Colon (tissue), 2 donors: ENCODE measurements at regions not wholly inside any gene's neighbourhood (a gene's known extent, or its start where the extent isn't known, plus 50 kb on each side); places are given as distances from the start of the nearest gene placed in this dataset.
"Not testable (repeated sequence)": the region's sequence is repeated elsewhere in the genome, so short reads cannot be mapped to it uniquely, and the experiment has no call there.

Source experiments
- FAIRE-seq: peaks from 2 replicates; lab custom pipeline; 2012; peaks lifted over from hg19 to GRCh38; lab: Jason Lieb, UNC
- donor health status: control.
- donor health status: control.

DNA sequence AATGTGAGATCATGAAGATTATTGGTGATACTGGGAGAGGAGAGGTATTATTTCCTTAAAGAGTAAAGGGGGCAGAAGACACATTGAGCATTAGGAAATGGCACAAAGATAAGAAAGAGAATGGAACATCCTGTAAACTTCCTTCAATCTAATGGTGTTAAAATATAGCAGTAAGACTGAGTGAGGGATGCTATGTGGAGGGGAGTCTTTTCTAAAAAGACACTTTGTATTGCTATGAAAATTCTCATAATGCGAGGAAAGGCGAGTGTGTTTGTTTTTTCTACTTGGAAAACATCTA, 405.2 kb downstream of the ARL4A start:
- FAIRE-seq, result no peak

GRCh38 chr7:13093160-13093559, 405.7 kb downstream of the ARL4A start:
- no peak for FAIRE-seq

- no peak for FAIRE-seq
Observed at GRCh38 chr7:13097499-13097898, 410.1 kb downstream of the ARL4A start.

DNA sequence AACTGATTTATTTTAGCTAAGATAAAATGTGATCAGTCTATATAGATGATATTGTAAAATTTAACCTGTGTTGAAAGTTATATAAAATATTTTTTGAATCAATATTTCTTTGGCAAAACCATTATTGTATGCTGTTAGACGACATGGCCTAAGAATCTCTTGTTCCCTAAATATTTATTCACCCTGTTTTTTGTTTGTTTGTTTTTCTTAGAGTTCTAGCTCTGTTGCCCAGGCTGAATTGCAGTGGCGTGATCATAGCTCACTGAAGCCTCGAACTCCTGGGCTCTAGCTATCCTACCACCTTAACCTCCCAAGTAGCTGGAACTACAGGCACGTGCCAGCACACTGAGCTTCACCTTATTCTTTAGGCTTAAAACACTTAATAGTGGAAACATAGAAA, 410.7 kb downstream of the ARL4A start:
- no peak for FAIRE-seq

- FAIRE-seq, result no peak
Observed at GRCh38 chr7:13099154-13099795, 411.8 kb downstream of the ARL4A start.

DNA sequence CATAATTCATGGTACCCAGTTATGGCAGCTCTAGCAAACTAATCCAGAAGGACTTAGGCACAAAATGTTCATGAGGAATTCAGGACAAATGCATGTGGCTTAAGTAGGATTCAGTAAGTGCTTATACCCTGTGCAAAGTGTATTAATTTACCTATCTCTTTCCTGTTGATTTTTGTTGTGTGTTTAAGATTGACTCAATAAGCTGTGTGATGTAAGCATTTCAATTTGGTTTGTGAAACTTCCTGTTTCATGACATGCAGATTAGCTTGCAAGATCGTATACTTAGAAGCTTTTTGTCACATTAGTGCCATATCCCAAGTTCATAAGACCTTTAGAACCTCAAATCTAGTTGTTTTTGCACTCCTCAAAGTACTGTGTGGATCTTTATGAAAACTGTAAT, 416.7 kb downstream of the ARL4A start:
- FAIRE-seq, result no peak

- FAIRE-seq, result no peak
Observed at GRCh38 chr7:13105209-13105608, 417.8 kb downstream of the ARL4A start.

DNA sequence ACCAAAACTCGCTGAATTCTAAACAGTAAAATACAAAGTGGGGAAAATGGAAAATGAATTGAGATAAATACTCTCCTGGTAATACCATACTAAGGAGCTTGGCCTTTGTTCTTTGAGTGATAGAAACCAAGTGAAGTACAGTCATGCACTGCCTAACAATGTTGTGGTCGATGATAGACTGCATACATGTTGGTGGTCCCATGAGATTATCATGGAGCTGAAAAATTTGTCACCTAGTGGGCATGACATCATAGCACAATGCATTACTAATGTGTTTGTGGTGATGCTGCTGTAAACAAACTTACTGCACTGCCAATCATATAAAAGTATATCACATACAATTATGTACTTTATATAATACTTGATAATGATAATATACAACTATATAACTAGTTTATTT, 419.1 kb downstream of the ARL4A start:
- FAIRE-seq, result no peak

DNA sequence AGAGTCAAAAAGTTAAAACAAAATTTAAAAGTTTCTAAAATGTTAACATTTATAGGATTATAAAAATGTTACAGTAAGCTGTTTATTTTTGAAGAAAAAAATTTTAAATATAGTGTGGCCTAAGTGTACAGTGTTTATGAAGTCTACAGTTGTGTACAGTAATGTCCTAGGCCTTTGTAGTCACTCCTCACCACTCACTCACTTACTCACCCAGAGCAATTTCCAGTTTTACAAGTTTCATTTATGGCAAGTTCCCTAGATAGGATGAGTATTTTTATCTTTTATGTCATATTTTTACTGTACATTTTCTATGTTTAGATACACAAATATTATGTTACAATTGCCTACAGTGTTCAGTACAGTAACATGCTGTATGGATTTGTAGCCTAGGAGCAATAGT, 419.9 kb downstream of the ARL4A start:
- no peak for FAIRE-seq

GRCh38 chr7:13108061-13108460, 420.6 kb downstream of the ARL4A start:
- FAIRE-seq, result no peak

DNA sequence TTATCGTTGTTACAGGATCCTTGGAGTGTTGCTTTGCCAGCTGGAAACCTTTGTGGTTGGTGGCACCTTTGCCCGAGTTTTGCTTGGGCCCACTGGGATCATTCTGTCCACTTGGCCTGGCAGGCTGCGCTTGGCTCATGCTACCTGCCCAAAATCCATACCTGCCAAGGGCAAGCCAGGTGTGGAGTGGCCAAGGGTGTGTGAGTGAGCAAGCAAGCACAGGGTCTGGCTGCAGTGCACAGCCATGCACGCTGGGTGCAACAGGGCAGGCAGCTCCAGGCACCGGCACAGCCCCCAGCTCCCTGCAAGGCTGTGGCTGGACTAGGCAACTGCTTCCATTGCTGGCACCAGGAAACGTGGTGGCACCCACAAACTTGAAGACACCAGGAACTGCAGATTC, 421.8 kb downstream of the ARL4A start:
- FAIRE-seq, result no peak

DNA sequence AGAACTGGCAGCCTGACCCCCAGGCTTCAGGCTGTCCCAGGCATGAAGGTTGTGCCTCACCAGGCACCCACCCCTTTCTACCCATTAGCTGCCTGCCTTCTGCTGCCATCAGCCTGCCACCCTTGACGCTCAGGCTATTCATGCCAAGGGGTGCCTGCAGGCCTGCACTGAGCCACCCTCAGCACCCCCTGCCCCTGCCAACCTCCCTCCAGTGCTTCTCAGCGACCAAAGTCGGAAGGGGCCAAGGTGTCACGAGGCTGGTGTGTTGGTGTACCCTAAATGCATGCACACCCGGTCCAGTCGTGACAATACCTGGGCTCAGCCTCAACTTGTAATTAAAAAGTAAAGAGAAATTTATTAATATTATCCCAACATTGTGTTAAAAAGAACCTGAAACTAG, 422.7 kb downstream of the ARL4A start:
- no peak for FAIRE-seq

DNA sequence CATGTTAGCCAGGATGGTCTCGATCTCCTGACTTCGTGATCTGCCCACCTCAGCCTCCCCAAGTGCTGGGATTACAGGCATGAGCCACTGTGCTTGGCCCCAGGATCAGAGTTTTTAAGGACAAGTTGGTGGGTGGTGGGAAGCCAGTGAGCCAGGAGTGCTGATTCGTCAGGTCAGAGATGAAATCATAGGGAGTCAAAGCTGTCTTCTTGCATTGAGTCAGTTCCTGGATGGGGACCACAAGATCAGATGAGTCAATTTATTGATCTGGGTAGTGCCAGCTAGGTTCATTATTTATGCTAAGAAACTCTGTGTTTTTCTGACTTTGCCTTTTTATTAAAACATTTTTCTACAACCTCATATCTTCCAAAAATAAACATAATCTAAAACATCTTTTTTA, 423.8 kb downstream of the ARL4A start:
- no peak for FAIRE-seq

DNA sequence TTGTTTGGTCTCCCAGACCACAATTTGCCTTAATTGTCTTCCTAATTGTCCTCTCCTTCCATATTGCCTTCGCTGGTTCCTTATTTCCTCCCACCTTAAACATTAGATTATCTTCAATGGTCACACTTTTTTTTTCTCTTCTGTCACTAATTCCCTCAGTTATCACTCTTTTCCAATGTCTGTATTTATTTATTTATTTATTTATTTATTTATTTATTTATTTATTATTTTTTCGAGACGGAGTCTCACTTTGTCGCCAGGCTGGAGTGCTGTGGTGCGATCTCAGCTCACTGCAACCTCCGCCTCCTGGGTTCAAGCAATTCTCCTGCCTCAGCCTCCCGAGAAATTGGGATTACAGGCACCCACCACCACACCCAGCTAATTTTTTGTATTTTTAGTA, 426.8 kb downstream of the ARL4A start:
- FAIRE-seq, result not testable (repeated sequence)

DNA sequence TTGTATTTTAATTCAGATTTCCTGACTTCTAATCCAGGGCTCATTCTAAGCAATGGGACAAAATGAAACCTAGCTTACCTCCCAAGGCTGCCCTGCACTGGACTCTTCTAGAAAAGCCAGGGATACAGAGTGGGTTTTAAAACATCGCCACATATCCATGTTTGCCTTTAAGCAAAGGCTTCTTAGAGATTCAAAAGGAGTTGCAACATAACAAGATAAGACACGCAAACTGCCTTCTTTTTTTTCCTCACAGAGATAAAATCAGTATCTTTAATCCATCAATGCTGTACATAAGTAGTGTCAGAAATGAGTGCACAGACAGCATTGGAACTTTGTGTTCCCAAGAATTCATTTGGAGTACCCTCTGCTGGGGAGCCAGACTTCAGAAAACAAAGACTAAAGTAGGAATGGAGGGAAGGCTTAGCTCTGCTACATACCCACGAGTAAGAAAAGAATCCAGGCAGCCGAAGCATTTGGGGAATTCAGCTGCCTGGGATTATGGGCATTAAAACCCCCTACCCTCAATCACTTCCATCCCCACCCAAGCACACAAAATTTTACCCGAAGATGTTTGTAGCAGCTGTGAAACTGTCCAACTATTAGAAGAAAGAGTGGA, 427.8 kb downstream of the ARL4A start:
- no peak for FAIRE-seq

- no peak for FAIRE-seq
Observed at GRCh38 chr7:13115855-13116254, 428.4 kb downstream of the ARL4A start.

GRCh38 chr7:13117103-13117502, 429.7 kb downstream of the ARL4A start:
- no peak for FAIRE-seq

DNA sequence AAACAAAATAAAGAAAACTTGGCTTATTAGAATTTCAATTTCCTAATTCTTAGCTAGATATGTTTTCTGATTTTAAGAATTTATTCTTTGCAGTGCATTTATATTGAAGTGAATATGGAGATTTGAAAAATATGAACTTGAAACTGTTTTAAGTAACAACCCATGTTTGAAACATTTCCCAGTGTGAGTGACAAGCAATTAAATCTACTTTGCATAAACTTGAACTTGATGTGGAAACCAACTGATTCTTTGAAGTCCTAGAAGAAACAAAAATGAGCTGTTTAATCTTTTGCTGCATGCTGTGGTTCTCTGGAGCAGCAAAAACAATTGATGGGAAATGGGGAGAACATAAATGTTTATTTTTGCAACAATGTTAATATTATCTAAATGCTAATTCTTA, 430.2 kb downstream of the ARL4A start:
- FAIRE-seq, result no peak

DNA sequence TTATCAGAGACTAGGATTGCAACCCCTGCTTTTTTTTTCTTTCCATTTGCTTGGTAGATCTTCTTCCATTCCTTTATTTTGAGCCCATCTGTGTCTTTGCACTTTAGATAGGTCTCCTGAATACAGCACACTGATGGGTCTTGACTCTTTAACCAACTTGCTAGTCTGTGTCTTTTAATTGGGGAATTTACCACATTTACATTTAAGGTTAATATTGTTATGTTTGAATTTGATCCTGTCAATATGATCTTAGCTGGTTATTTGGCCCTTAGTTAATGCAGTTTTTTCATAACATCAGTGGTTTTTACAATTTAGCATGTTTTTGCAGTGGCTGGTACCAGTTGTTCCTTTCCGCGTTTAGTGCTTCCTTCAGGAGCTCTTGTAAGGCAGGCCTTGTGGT, 437.2 kb downstream of the ARL4A start:
- not testable (repeated sequence) for FAIRE-seq

GRCh38 chr7:13126347-13126746, 438.9 kb downstream of the ARL4A start:
- no peak for FAIRE-seq

- FAIRE-seq, result no peak
Observed at GRCh38 chr7:13130321-13130720, 442.9 kb downstream of the ARL4A start.

GRCh38 chr7:13130906-13131305, 443.5 kb downstream of the ARL4A start:
- not testable (repeated sequence) for FAIRE-seq

DNA sequence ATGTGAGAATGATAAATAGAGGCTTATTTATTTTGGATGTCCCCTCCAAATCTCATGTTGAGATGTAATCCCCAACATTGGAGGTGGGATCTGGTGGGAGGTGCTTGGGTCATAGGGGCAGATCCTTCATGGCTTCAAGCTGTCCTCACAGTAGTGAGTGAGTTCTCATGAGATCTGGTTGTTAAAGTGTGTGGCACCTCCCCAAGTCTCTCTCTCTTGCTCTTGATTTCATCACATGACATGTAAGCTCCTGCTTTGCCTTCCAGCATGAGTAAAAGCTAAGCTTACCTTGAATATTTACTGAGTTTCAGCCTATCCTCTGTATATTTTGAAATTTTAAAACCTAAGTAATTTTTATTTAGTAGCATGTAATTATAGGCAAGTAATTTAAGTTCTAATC, 444.9 kb downstream of the ARL4A start:
- FAIRE-seq, result no peak

DNA sequence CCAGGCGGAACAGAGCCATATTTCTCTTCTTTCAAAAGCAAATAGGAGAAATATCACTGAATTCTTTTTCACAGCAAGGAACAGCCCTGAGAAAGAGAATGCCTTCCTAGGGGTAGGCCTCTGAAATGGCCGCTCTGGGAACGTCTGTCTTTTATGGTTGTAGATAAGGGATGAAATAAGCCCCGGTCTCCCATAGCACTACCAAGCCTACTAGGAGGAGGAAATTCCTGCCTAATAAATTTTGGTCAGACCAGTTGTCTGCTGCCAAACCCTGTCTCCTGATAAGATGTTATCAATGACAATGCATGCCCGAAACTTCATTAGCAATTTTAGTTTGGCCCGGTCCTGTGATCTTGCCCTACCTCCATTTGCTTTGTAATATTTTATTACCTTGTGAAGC, 448.9 kb downstream of the ARL4A start:
- not testable (repeated sequence) for FAIRE-seq

DNA sequence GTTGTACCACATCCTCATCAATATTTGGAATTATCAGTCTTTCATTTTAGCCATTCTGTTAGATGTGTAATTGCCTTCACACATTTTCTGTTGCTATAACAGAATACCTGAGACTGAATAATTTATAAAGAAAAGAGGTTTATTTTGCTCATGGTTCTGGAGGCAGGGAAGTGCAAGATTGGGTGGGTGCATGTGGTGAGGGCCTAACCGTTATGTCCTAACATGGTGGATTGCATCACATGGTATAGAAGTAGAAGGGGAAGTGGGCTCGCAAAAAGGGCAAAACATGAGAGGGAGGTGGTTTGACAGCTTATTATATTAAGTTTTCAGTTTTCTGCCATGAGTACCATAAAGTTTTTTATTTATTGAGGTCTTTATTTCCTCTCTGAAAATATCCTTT, 452.0 kb downstream of the ARL4A start:
- no peak for FAIRE-seq
